GM21529 (cell line): ENCODE measurements at regions not wholly inside any gene's neighbourhood (a gene's known extent, or its start where the extent isn't known, plus 50 kb on each side); places are given as distances from the start of the nearest gene placed in this dataset.
"Not testable (repeated sequence)": the region's sequence is repeated elsewhere in the genome, so short reads cannot be mapped to it uniquely, and the experiment has no call there.

Source experiments
- ATAC-seq: cut with Tn5 transposase; IDR thresholded peaks from one replicate; pipeline ENCODE4 v1.9.1; 2021; ENCODE audit not compliant: unreplicated experiment

- ATAC-seq, result no peak
Observed at GRCh38 chr6:85772641-85773040, 130.0 kb upstream of the SYNCRIP start.

- no peak for ATAC-seq
Observed at GRCh38 chr6:85771925-85772430, 129.3 kb upstream of the SYNCRIP start.

GRCh38 chr6:85771455-85771854 is 128.8 kb upstream of the SYNCRIP start:
- no peak for ATAC-seq

- ATAC-seq, result no peak
Observed at GRCh38 chr6:85764844-85765243, 122.2 kb upstream of the SYNCRIP start.

- no peak for ATAC-seq
Observed at GRCh38 chr6:85756982-85757381, 114.3 kb upstream of the SYNCRIP start.

GRCh38 chr6:85754894-85755293 is 112.2 kb upstream of the SYNCRIP start:
- no peak for ATAC-seq

- ATAC-seq, result no peak
Observed at GRCh38 chr6:85752602-85753001, 109.9 kb upstream of the SYNCRIP start.

GRCh38 chr6:85751374-85752055 is 108.8 kb upstream of the SYNCRIP start:
- no peak for ATAC-seq

- not testable (repeated sequence) for ATAC-seq
Observed at GRCh38 chr6:85750146-85750545, 107.5 kb upstream of the SYNCRIP start.

- ATAC-seq, result no peak
Observed at GRCh38 chr6:85749236-85749635, 106.5 kb upstream of the SYNCRIP start.

- ATAC-seq, result no peak
Observed at GRCh38 chr6:85747666-85748065, 105.0 kb upstream of the SYNCRIP start.

- no peak for ATAC-seq
Observed at GRCh38 chr6:85747093-85747492, 104.4 kb upstream of the SYNCRIP start.

GRCh38 chr6:85744433-85744970 is 101.8 kb upstream of the SYNCRIP start:
- no peak for ATAC-seq

- ATAC-seq, result no peak
Observed at GRCh38 chr6:85726206-85726605, 83.5 kb upstream of the SYNCRIP start.

- ATAC-seq, result no peak
Observed at GRCh38 chr6:85715797-85716196, 73.1 kb upstream of the SYNCRIP start.

GRCh38 chr6:85714893-85715530 is 72.3 kb upstream of the SYNCRIP start:
- ATAC-seq, result no peak

- ATAC-seq, result no peak
Observed at GRCh38 chr6:85712346-85712745, 69.7 kb upstream of the SYNCRIP start.

- ATAC-seq, result not testable (repeated sequence)
Observed at GRCh38 chr6:85707515-85708145, 64.9 kb upstream of the SYNCRIP start.

GRCh38 chr6:85706272-85706671 is 63.6 kb upstream of the SYNCRIP start:
- no peak for ATAC-seq

- no peak for ATAC-seq
Observed at GRCh38 chr6:85705220-85705619, 62.5 kb upstream of the SYNCRIP start.

- no peak for ATAC-seq
Observed at GRCh38 chr6:85703406-85703805, 60.7 kb upstream of the SYNCRIP start.
